AG04450 (cell line): ENCODE measurements at regions not wholly inside any gene's neighbourhood (a gene's known extent, or its start where the extent isn't known, plus 50 kb on each side); places are given as distances from the start of the nearest gene placed in this dataset.

ENCODE experiments used
- CTCF ChIA-PET: fragments of 300-600, 350-600 bp; formaldehyde crosslinking; extraction: SDS; loops from one replicate; lab custom pipeline; 2022; ENCODE audit warnings: antibody characterized with exemption, inconsistent platforms; lab: Charles Lee
- POLR2A ChIA-PET: fragments of 350-600 bp; formaldehyde crosslinking; extraction: SDS; loops from one replicate; lab custom pipeline; 2021; ENCODE audit warnings: antibody characterized with exemption, inconsistent platforms; lab: Yijun Ruan, JAX
- DNase-seq: peaks from one replicate; pipeline ENCODE4 v3.0.0-alpha.2; 2011; ENCODE audit warnings: low read depth, low spot score
- H3K27ac ChIP-seq: one replicate; pipeline ENCODE4 v1.5.1; 2012; ENCODE audit warnings: low read depth, low read length, control low read depth
- H3K27me3 ChIP-seq: one replicate; pipeline ENCODE4 v1.6.0; 2012; ENCODE audit warnings: low read length; ENCODE audit not compliant: control insufficient read depth, insufficient read depth
- H3K4me3 ChIP-seq: 2 replicates; pipeline ENCODE4 v1.5.1; 2011; ENCODE audit warnings: mild to moderate bottlenecking, low read depth, low read length, control low read depth
- H3K9me3 ChIP-seq: 2 replicates; pipeline ENCODE4 v1.5.1; 2012; ENCODE audit warnings: low read length; ENCODE audit not compliant: control insufficient read depth, insufficient read depth
- TF ChIP-seq, protein P1 (sequence below): IDR thresholded peaks from 2 replicates; pipeline ENCODE4 v1.5.1; 2011; ENCODE audit warnings: low read depth, low read length, control low read depth, inconsistent platforms

DNA sequence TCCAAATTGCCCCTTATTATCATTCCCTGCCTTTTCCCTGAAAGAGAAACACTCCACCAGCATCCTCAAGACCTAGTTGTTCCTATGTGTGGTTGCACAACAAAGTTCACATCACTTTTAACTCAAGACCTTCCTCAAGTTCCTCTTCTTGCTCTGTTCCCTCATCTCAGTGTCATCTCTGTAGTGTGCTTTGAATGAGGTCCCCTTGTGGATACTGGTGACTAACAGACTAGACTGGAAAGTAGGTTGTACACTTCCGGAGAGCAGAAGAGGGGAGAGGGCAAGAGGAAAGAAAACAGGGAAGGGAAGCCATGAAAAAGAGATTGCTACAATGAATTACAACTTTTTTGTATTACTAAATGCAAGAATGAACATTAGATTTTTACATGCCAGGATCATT is 853.8 kb downstream of the USP25 start:
- DNase-seq, result no peak
- TF ChIP-seq, protein P1, sequence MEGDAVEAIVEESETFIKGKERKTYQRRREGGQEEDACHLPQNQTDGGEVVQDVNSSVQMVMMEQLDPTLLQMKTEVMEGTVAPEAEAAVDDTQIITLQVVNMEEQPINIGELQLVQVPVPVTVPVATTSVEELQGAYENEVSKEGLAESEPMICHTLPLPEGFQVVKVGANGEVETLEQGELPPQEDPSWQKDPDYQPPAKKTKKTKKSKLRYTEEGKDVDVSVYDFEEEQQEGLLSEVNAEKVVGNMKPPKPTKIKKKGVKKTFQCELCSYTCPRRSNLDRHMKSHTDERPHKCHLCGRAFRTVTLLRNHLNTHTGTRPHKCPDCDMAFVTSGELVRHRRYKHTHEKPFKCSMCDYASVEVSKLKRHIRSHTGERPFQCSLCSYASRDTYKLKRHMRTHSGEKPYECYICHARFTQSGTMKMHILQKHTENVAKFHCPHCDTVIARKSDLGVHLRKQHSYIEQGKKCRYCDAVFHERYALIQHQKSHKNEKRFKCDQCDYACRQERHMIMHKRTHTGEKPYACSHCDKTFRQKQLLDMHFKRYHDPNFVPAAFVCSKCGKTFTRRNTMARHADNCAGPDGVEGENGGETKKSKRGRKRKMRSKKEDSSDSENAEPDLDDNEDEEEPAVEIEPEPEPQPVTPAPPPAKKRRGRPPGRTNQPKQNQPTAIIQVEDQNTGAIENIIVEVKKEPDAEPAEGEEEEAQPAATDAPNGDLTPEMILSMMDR, result no peak
- Histone ChIP-seq H3K27ac (no peak overlapping the region), H3K27me3 (no peaks in the 10 kb centered on the region), H3K4me3 (no peak overlapping the region), H3K9me3 (no peaks in the 10 kb centered on the region)
- CTCF ChIA-PET, result no interaction called here
- POLR2A ChIA-PET, result no interaction called here

DNA sequence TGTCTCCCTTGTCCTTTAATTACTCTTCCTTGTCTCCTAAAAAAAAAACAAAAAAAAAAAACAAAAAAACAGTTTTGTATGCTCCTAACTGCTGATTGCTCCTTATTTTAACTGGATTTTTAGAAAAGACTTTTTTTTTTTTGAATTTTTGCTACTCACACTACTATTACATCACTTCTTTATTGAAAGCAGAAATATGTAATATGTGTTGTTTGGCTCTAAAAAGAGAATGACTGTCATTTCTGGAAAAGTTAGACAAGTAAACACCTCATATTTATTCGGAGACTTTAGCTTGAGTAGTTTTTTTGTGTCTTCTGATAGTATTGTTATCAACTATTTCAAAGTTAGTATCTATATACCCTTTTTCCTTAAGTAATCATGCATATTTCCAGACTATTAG is 855.0 kb downstream of the USP25 start:
- no peak overlapping the region for H3K27ac ChIP-seq
- TF ChIP-seq, protein P1, result no peak
- POLR2A ChIA-PET, result no interaction called here
- DNase-seq, result no peak
- no peak overlapping the region for H3K4me3 ChIP-seq
- H3K9me3 ChIP-seq, result no peaks in the 10 kb centered on the region
- H3K27me3 ChIP-seq, result no peaks in the 10 kb centered on the region
- CTCF ChIA-PET, result no interaction called here

DNA sequence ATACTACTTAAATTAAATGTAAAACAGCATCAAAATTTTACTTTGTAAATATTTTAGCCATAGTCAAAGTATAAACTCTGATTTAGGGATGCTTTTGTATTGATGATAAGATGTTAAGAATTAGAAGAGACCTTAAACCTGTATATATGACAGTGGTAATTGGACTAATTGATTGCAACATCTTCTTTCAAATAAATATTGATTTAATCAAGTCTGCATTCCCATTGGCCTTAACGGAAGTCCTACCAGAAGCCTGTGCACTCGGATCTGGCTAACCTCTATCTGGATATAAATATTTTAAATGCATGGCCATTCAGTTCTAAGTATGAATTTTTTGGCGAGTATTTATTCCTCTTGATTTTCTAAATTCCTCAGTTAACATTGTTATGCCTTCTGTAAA is 856.1 kb downstream of the USP25 start:
- Histone ChIP-seq H3K4me3 (no peak overlapping the region), H3K27ac (no peak overlapping the region), H3K27me3 (no peaks in the 10 kb centered on the region), H3K9me3 (no peaks in the 10 kb centered on the region)
- ChIA-PET POLR2A (interaction anchor here (0.7 kb wide), 1 partner anchor 15 kb away, joined by 3 read pairs; no protein-coding TSS in a partner anchor), CTCF (no interaction called here)
- TF ChIP-seq, protein P1, result no peak
- no peak for DNase-seq

DNA sequence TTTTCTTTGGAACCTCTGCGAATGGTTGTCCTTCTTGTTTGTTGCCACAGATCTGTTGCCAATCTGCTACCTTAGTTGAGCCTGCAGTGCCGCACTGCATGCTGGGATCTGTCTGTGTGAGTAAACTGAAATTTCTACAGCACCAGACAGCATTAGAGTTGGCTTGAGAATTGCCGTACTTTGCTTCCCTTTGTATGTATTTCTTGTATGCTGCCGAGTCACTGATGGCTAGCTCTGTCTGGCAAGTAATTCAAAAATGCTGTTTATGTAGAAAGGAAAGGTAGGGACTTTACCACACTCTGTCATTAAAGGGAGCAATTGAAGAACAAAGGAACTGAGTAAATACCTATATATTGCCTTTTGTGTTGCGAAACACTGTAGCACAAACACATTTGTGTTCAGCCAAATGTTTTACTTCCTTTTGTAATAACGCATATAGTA is 857.4 kb downstream of the USP25 start:
- Histone ChIP-seq H3K27me3 (no peaks in the 10 kb centered on the region), H3K9me3 (no peaks in the 10 kb centered on the region), H3K27ac (peak overlapping the region; percentile 78), H3K4me3 (peak overlapping the region; percentile 36)
- TF ChIP-seq, protein P1, result no peak
- peak; percentile 32 for DNase-seq
- CTCF ChIA-PET, result no interaction called here
- POLR2A ChIA-PET, result interaction anchor here (0.8 to 1.2 kb wide), 2 partner anchors 13 to 207 kb away, joined by 3 to 4 read pairs; no protein-coding TSS in a partner anchor

DNA sequence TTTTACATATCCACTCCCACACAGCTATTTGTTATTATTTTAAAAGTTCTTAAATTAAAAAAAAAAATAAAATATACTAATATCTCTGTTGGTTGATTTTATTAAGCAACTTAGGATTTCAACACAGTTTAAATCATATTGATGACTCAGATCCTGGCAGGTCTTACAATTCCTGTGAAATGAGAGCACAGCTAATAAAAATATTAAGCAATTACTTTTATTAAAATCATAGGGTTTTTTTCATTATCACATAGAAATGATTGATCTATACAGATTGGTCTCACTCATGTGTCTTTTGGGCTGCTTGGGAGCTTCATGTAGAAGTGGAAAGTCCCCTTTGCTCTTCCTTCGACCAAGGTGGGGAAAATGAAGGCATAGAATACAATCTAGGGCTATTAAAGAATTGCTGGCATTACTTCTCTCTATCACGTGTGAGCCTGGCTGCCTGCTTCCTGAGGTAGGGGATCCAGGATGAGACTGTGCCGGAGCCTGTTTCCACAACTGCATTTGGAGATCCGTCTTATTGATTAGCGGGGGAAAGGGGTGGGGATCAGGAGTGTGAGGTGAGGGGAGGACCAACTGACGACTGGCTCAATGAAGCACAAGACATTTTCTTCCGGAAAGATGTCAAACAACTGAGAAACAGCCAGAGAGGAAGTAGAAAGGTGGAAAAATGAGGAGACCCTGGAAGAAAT is 858.0 kb downstream of the USP25 start:
- CTCF ChIA-PET, result no interaction called here
- Histone ChIP-seq H3K27ac (peak overlapping the region; percentile 92), H3K9me3 (no peaks in the 10 kb centered on the region), H3K27me3 (no peaks in the 10 kb centered on the region), H3K4me3 (peak overlapping the region; percentile 58)
- TF ChIP-seq, protein P1, result no peak
- no peak for DNase-seq
- POLR2A ChIA-PET, result interaction anchor here (0.8 to 1.2 kb wide), 2 partner anchors 14 to 207 kb away, joined by 3 to 4 read pairs; no protein-coding TSS in a partner anchor
